Vagina (tissue), 2 donors: ENCODE measurements at regions not wholly inside any gene's neighbourhood (a gene's known extent, or its start where the extent isn't known, plus 50 kb on each side); places are given as distances from the start of the nearest gene placed in this dataset.

Source experiments
- DNase-seq, 2 donors: peaks; one replicate each; pipeline ENCODE4 v3.0.0-alpha.2; 2017; ENCODE audit errors: extremely low spot score in 2 of 2
- H3K27ac ChIP-seq: fragments of 200-600 bp; sonication (generic); one replicate; pipeline ENCODE4 v1.5.1; 2019
- H3K27me3 ChIP-seq: fragments of 200-600 bp; sonication (generic); one replicate; pipeline ENCODE4 v1.5.1; 2019
- H3K36me3 ChIP-seq, 2 donors: fragments of 200-600 bp; sonication (generic); one replicate each; pipeline ENCODE4 v1.5.1; 2017 to 2019
- H3K4me1 ChIP-seq: fragments of 200-600 bp; sonication (generic); one replicate; pipeline ENCODE4 v1.5.1; 2019
- H3K4me3 ChIP-seq, 2 donors: fragments of 200-600 bp; sonication (generic); 1 replicate in 1 of 2; 2 replicates in 1 of 2; pipeline ENCODE4 v1.5.1; 2016 to 2019
- H3K9me3 ChIP-seq: fragments of 200-600 bp; sonication (generic); one replicate; pipeline ENCODE4 v1.5.1; 2019
- CTCF ChIP-seq, 3 experiments: fragments of 450-650 bp in 2 of 3; fragments of 200-600 bp in 1 of 3; sonication (generic) in 1 of 3; IDR thresholded peaks; one replicate each; pipeline ENCODE4 v1.5.1; 2017 to 2019; ENCODE audit warnings: antibody characterized with exemption in 3 of 3, mild to moderate bottlenecking in 2 of 3, moderate library complexity in 2 of 3
- POLR2A ChIP-seq, 2 donors: fragments of 450-650 bp; IDR thresholded peaks; one replicate each; pipeline ENCODE4 v1.6.1; 2017; ENCODE audit warnings: antibody characterized with exemption in 2 of 2, mild to moderate bottlenecking in 2 of 2, moderate library complexity in 2 of 2
- POLR2AphosphoS5 ChIP-seq, 2 donors: sonication (generic); formaldehyde crosslinking; IDR thresholded peaks; one replicate each; pipeline ENCODE4 v1.9.0; 2017; ENCODE audit warnings: antibody characterized with exemption in 2 of 2, mild to moderate bottlenecking in 2 of 2, low read depth in 1 of 2; ENCODE audit not compliant: insufficient read depth in 1 of 2
- intact Hi-C: fragments of 100-400 bp; cut with DNase I; formaldehyde crosslinking; loops from one replicate; pipeline ENCODE4 v1.15.1; 2023

- no peak overlapping the region for H3K4me3 ChIP-seq
- no peaks in the 10 kb centered on the region for H3K36me3 ChIP-seq
- no peaks in the 10 kb centered on the region for H3K4me1 ChIP-seq
- no peak overlapping the region for H3K27ac ChIP-seq
- H3K9me3 ChIP-seq = no peaks in the 10 kb centered on the region
- intact Hi-C loops = no loop called here
- no peaks in the 10 kb centered on the region for H3K27me3 ChIP-seq
- no peak for DNase-seq
- TF ChIP-seq POLR2AphosphoS5 (IDR thresholded peaks at IDR 0.05; ENCODE audit: insufficient read depth in 1 of 2, low read depth in 1 of 2) (no peak), POLR2A (IDR thresholded peaks at IDR 0.05) (no peak), CTCF (IDR thresholded peaks at IDR 0.05) (no peak)
Observed at GRCh38 chr13:22212576-22212975, 541.7 kb downstream of the FGF9 start.

GRCh38 chr13:22214184-22214583 is 543.3 kb downstream of the FGF9 start:
- Histone ChIP-seq H3K27me3 (no peaks in the 10 kb centered on the region), H3K27ac (no peak overlapping the region), H3K9me3 (no peaks in the 10 kb centered on the region), H3K36me3 (no peaks in the 10 kb centered on the region), H3K4me3 (no peak overlapping the region), H3K4me1 (peaks cover 7% of the 10 kb centered on the region)
- TF ChIP-seq CTCF (IDR thresholded peaks at IDR 0.05) (no peak), POLR2A (IDR thresholded peaks at IDR 0.05) (no peak), POLR2AphosphoS5 (IDR thresholded peaks at IDR 0.05; ENCODE audit: insufficient read depth in 1 of 2, low read depth in 1 of 2) (no peak)
- intact Hi-C loops = no loop called here
- DNase-seq = no peak

- Histone ChIP-seq H3K4me1 (peaks cover 8% of the 10 kb centered on the region), H3K9me3 (no peaks in the 10 kb centered on the region), H3K4me3 (no peak overlapping the region), H3K36me3 (no peaks in the 10 kb centered on the region), H3K27me3 (no peaks in the 10 kb centered on the region), H3K27ac (no peak overlapping the region)
- intact Hi-C loops = no loop called here
- no peak for DNase-seq
- no peak for TF ChIP-seq POLR2A (IDR thresholded peaks at IDR 0.05)
Observed at GRCh38 chr13:22218797-22219196, 547.9 kb downstream of the FGF9 start.

- Histone ChIP-seq H3K9me3 (no peaks in the 10 kb centered on the region), H3K36me3 (no peaks in the 10 kb centered on the region), H3K27ac (no peak overlapping the region), H3K27me3 (no peaks in the 10 kb centered on the region), H3K4me1 (peaks cover 8% of the 10 kb centered on the region), H3K4me3 (no peak overlapping the region)
- no peak for DNase-seq
- intact Hi-C loops = no loop called here
- no peak for TF ChIP-seq POLR2AphosphoS5 (IDR thresholded peaks at IDR 0.05; ENCODE audit: insufficient read depth in 1 of 2, low read depth in 1 of 2)
- TF ChIP-seq POLR2A (IDR thresholded peaks at IDR 0.05) = no peak
- no peak for TF ChIP-seq CTCF (IDR thresholded peaks at IDR 0.05)
Observed at GRCh38 chr13:22219709-22220108, 548.8 kb downstream of the FGF9 start.

- Histone ChIP-seq H3K4me1 (peaks cover 8% of the 10 kb centered on the region), H3K36me3 (no peaks in the 10 kb centered on the region), H3K4me3 (no peak overlapping the region), H3K27me3 (no peaks in the 10 kb centered on the region), H3K9me3 (no peaks in the 10 kb centered on the region), H3K27ac (no peak overlapping the region)
- intact Hi-C loops = no loop called here
- DNase-seq = no peak
- TF ChIP-seq POLR2A (IDR thresholded peaks at IDR 0.05) (no peak), CTCF (IDR thresholded peaks at IDR 0.05) (no peak), POLR2AphosphoS5 (IDR thresholded peaks at IDR 0.05; ENCODE audit: insufficient read depth in 1 of 2, low read depth in 1 of 2) (no peak)
Observed at GRCh38 chr13:22220151-22221135, 549.6 kb downstream of the FGF9 start.
